GM18502 (cell line): ENCODE measurements at regions not wholly inside any gene's neighbourhood (a gene's known extent, or its start where the extent isn't known, plus 50 kb on each side); places are given as distances from the start of the nearest gene placed in this dataset.
A peak's percentile ranks its signal among the peaks of the same experiment; 100 is the strongest.
"Not testable (repeated sequence)": the region's sequence is repeated elsewhere in the genome, so short reads cannot be mapped to it uniquely, and the experiment has no call there.

Source experiments
- ATAC-seq: cut with Tn5 transposase; IDR thresholded peaks from one replicate; pipeline ENCODE4 v1.9.1; 2021; ENCODE audit warnings: mild to moderate bottlenecking; ENCODE audit not compliant: unreplicated experiment, poor library complexity

GRCh38 chr6:135699705-135700104 lies 151.8 kb upstream of the PDE7B start:
- ATAC-seq = no peak

- ATAC-seq = no peak
These were observed 150.1 kb upstream of the PDE7B start for GRCh38 chr6:135701426-135701825.

DNA sequence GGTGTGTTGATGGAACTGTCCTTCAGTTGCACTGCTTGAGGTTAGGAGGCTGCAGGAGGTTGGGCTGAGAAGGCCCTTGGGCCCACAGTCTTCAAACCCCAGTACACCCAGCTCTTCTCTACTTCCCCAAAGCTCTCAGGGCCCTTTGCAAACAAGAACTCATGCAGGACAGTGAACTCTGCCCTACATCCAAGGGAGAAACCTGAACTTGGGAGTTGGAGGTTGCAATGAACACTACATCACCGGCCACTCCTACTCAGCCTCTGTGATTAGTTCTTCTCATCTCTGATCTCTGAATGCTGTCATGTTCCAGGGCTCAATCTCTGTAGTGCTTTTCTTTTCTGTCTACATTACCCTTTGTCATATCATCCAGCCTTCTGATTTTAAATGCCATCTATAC lies 148.5 kb upstream of the PDE7B start:
- ATAC-seq = no peak

DNA sequence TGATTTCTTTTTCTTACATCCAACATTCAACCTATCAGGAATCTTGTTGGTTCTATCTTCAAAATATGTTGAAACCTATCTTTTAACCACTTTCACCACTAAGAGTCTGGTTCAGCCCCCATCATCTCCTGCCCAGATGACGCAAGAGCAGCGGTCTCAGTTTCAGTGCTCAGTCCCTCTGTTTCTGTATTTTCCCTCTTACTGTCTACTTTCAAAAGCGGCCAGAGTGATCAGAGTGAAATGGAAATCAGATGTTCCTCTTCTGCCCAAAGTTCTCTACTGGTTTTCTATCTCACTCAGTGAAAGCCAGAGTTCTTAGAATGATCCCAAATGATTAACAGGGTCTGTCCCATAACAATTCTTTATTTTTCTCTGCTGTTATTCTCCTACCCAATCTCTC lies 147.9 kb upstream of the PDE7B start:
- ATAC-seq = peak; percentile 86

GRCh38 chr6:135707426-135707825 lies 144.1 kb upstream of the PDE7B start:
- no peak for ATAC-seq

- no peak for ATAC-seq
These were observed 141.5 kb upstream of the PDE7B start for GRCh38 chr6:135710042-135710441.

GRCh38 chr6:135722190-135722589 lies 129.3 kb upstream of the PDE7B start:
- no peak for ATAC-seq

GRCh38 chr6:135722679-135723078 lies 128.8 kb upstream of the PDE7B start:
- ATAC-seq = no peak

- ATAC-seq = no peak
These were observed 122.9 kb upstream of the PDE7B start for GRCh38 chr6:135728589-135728988.

- ATAC-seq = no peak
These were observed 120.4 kb upstream of the PDE7B start for GRCh38 chr6:135731116-135731515.

GRCh38 chr6:135736351-135736750 lies 115.2 kb upstream of the PDE7B start:
- not testable (repeated sequence) for ATAC-seq

DNA sequence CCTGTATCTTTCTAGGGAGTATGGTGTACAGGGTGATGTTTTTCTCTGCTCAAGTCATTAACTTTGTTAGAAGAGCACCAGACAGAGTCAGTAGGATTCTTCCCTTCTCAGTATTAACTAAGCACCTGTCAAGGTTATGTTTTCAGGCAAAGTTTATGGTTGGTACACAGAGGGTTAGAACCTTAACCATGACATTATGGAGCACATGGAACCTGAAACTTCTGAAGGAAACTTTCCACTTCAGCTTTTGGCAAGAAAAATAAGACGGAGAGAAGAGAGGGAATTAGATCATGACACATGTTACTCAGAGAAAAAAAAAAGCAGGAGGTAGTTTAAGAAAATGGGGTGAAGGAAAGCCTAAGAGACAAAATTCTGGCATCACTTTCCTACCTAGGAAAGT lies 112.9 kb upstream of the PDE7B start:
- no peak for ATAC-seq

- no peak for ATAC-seq
These were observed 112.2 kb upstream of the PDE7B start for GRCh38 chr6:135739288-135739687.

DNA sequence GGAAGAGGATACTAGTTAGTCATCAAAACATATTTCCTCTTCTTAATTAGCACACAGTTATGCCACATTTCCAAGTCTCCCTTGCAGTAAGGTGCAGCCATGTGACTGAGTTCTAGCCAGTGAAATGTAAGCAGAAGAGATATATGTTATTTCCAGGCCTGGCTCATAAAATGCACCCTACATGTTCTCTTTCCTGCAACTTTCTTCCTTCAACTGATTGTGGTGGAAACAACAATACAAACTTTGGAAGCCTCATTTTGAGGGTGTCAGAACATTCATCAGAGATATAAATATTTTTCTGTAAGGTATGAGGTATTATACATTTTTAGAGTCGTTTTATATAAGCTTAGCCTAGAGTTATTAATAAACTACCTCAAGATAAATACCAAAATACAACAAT lies 110.9 kb upstream of the PDE7B start:
- no peak for ATAC-seq

- ATAC-seq = no peak
These were observed 108.0 kb upstream of the PDE7B start for GRCh38 chr6:135743476-135743875.

- no peak for ATAC-seq
These were observed 103.3 kb upstream of the PDE7B start for GRCh38 chr6:135748189-135748588.

GRCh38 chr6:135750081-135750480 lies 101.4 kb upstream of the PDE7B start:
- no peak for ATAC-seq

DNA sequence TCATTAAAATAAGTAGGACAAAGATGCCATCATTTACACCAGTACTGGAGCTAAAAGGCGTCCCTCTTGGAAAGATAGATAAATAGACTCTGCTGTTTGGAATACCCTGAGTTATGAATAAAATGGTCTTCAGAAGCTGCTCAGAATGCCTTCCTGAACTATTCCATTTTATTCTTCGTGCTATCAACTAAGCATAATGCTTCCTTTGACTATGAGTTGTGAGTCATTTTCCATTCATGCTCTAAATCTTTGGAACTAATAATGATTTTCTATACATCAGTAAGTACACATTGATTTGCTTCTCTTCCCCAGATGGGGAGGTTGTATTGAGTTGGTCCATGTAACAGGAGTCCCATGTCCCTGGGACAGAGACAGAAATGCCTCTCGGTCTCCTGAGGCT lies 98.3 kb upstream of the PDE7B start:
- no peak for ATAC-seq

DNA sequence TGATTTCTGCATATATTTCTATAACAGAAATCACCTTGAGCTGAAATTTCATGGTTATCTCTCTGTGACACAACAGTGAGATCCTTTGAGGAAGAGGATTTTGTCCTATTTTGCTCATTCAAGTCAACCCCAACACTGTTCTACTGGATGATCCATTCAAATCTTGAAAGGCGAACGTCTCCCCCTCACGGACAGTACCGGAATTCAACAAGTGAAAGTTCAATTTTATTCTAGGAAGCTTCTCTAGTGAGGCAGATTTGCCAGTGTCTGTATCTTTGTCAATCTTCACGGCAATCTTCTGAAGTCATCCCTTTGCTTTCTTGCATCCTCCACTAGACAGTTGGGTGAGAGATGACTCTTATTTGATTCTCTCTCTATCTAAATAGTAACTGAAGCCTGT lies 91.7 kb upstream of the PDE7B start:
- no peak for ATAC-seq

GRCh38 chr6:135774006-135774405 lies 77.5 kb upstream of the PDE7B start:
- ATAC-seq = no peak

- ATAC-seq = no peak
These were observed 72.3 kb upstream of the PDE7B start for GRCh38 chr6:135779213-135779612.

DNA sequence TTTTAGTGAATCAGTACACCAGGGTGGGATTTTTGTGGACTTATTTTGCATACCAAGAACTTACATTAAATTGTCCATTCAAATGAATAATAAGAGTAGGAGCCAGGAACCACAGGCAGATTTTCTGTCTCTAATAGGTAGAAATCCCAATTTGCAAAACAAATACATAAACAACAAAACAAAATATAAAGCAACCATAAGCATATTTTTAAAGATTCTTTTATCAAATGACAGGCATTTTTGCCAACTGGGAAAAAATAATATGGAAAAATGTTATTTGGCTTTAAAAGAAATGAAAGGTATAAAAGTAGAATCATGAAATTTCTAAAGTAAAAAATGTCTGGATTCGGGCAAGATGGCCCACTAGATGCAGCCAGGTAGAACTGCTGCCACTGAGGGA lies 71.2 kb upstream of the PDE7B start:
- ATAC-seq = no peak

DNA sequence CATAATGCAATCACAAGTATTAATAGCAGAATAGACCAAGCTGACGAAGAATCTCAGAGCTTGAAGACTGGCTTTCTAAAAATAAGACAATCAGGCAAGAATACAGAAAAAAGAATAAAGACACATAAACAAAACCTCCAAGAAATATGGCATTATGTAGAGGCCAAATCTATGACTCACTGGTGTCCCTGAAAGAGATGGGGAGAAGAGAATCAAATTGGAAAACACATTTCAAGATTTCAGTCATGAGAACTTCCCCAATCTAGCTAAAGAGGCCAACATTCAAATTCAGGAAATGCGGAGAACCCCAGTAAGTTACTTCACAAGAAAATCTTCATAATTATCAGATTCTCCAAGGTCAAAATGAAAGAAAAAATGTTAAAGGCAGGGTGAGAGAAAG lies 69.0 kb upstream of the PDE7B start:
- ATAC-seq = no peak
